ENCODE measurements at regions not wholly inside any gene's neighbourhood (a gene's known extent, or its start where the extent isn't known, plus 50 kb on each side); places are given as distances from the start of the nearest gene placed in this dataset.

DNA sequence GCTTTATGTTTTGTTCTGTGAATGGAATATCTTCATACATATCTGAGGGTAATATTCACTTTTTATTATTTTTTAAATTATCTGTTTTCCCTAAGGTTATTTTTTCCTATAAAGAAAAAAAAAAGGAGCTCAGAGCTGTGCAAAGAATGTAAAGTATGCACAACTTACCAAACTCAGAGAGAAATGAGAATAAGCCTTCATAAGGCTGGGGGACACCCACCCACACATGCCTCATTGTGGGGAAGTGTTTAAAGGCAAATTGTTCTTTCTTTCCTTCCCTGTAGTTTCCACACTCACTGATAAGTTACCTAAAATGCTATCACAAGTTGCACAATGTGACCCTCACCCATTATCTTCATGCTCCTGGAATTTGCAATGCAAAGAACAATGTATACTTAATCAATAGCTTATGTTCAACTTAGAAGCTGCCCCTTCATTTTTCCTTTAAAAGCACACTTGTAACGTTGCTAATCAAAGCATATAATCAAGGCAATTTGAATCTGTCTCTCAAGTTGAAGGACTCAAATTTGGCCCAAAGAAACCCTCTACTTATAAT, 108.1 kb downstream of the GNAT3 start:
- no peak for DNase-seq (ENCODE audit: low spot score)

DNA sequence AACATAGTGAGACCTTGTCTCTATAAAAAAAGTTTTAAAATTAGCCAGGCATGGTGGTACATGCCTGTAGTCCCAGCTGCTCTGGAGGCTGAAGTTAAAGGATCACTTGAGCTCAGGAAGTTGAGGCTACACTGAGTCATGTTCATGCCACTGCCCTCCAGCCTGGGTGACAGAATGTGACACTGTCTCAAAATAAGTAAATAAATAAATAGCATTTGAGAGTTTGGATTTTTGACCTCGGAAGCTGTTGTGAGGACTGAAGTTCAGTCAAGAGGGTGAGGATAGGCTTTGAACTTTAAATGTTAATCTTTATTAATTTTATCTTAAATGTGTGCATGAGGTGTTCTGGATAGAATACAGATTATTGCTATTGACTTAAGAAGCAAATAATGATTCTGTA, 110.2 kb downstream of the GNAT3 start:
- DNase-seq (ENCODE audit: low spot score): no peak

DNA sequence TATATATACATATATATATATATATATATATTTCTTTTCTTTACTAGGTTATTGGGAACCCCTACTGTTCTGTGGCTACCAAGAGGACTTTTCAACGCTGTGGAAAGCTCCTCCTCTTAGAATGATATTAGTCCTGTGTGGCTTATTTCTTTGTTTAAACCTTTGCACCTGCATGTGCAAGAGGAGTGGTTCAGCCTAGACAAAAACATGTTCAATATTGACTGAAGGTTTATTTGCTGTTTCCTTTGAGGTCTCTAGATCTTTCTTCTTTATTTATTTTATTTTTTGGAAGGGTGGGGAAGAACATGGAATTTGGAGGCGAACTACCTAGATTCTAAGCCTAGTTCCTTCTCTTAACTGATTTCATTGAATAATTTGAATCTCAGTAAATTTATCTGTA, 118.1 kb downstream of the GNAT3 start:
- no peak for DNase-seq (ENCODE audit: low spot score)

DNA sequence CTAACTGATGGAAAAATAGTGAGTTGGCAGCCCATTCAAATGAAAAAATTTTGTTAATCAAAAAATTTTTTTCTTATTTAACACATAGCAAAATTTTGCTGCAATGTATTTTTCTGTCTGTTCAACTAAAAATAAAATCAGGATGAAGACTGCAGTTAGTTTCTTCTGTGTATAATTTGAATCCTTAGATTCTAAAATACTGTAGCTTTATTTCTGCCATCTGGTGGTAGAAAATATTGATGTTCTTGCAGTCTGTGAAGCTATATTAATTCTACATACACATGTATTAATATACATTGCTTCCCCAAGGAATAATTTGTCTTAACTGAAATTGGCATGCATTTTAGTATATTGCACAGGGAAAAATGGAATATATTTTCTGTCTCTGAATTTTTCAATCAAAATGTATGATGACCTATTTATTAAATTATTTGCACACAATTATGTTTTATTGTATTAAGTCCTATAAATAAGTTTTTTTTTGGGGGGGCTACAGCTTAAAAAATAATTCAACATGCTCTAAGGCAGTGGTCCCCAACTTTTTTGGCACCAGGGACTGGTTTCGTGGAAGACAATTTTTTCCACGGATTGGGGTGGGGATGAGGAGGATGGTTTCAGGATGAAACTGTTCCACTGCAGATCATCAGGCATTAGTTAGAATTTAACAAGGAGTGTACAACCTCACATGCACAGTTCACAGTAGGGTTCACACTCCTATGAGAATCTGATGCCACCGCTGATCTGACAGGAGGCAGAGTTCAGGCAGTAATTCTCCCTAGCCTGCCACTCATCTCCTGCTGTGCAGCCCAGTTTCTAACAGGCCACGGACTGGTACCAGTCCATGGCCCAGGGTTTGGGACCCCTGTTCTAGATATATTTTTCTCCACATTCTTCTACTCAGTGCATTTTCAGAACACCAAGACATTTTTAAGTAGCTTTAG, 119.4 kb downstream of the GNAT3 start:
- DNase-seq (ENCODE audit: low spot score): no peak

DNA sequence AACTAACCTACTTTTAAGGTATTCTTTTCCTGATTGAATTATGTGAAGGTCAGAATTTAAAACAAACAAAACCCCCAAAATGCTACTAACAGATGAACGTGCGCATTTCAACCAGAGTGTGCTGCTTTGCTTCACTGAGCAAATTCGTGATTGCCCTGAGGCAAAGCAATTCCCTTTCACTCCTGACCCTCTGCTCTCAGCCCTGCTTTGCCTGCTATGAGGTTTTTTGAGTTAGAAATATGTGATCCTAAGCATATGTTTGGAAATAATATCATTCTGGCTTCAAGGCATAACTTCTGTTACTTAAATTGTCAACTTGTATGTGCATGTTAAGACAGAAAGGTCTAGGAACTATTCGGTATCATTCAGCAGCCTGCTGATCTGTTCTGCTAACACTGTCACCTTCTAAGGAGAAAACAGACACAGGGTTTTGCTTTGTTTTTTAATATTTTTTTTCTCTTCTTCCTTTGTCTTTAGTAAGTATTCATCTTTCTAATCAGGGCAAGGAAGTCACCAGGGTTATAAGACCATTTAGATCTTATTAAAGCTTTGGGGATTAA, 124.2 kb downstream of the GNAT3 start:
- no peak for DNase-seq (ENCODE audit: low spot score)

DNA sequence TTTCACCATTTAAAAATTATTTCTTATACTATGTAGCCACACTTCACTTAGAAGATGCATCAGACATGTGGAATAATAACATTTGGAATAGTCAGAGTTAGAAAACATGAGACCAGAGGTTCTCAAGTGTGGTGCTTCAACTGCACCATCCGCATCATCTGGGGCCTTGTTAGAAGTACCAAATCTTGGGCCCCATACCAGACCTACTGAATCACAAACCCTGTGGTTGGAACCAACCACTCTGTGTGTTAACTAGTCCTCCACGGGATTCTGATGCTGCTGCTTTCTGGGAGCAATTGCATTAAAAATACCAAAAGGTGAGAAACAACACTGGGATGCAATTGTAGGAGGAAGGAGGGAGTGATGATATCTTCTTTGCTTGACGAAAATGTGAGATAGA, 125.2 kb downstream of the GNAT3 start:
- DNase-seq (ENCODE audit: low spot score): no peak

DNA sequence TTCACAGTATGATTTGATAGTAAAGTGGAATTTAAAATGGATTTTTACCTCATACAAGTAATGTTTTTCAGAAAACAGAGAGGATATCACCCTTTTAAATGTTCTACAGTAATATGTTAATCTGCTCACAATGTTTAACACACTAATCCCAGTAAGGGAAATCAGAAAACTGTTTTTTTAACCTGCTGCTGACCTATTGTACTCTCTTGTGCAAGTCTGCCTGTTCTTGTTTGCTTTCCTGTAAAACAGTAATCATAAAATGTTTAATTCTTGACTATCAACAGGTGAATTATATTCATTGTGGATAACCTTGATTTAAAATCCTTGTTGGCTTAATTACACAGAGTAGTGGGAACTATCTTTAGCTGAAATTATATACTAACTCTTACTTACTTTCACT, 126.4 kb downstream of the GNAT3 start:
- no peak for DNase-seq (ENCODE audit: low spot score)

DNA sequence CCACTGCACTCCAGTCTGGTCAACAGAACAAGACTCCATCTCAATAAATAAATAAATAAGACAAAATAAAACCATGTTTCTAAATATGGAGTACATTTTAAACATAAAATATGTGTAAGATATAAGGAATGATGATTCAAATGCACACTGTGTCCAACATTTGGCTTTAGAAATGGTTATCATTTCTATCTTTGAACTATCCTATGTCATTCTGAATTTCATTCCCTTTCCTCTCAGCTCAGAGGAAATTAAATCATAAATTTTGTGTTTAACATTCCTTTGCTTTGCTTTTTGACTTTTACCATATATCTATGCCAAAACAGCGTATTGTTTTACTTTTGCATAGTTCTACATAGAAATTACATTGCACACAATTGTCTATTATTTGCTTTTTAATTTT, 130.9 kb downstream of the GNAT3 start:
- no peak for DNase-seq (ENCODE audit: low spot score)

DNA sequence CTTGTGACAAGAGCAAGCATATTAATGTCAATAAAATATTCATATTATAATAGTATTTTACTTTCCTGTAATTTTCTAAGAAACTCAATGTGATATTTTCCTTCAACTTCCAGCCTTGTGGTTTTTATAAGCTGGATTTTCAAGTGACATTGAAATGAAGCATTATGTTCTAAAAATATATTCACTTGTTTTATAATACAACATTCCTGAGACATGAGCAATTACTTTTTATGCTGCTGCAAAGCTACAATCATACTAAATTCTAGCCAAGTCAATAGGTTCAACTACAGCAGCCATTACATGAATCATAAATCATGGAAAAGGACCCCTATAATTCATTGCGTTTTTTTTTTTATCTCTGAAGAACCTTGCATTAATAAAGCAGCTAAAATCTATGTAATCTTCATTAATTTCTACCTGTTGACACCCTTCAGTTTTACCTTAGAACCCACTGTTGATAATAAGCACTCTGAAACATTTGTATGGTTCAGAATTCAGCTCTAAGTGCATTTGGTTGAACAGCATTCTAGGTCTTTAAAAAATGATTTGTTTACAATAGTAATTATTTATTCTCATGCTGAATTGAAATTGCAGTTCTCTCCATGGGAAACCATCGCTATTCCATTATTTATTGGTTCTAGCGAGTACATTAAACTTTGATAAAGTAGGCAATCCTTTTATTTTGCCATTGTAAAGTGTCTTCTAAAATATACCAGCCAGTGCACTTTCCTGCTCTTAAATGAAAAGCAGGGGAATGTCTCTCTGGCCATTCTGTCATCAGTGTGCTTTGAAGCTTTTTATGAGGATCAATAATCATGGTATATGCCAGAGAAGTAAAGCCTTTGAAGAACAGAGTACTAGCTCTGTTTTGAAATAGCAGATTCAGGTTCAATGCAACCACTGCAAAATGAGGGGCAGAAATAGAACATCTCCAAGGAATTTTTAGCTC, 132.6 kb downstream of the GNAT3 start:
- no peak for DNase-seq (ENCODE audit: low spot score)

DNA sequence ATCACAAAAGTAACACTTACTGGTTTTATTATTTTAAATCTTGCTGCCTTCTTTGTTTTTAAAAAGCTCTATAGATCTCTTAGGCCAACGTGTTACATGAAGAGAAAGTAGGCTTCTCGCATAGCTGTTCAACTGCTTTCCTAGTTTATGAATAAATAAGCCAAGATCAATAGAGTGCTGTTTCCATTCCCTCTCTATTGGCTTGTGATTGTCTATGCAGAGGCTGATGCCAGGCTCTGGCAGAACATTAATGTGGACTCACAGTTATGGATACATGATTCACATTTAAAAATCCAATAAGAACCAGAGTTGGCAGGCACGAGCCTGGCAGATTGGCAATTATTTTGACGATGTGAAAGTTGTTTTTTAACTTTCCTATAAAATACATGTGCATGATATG, 137.5 kb downstream of the GNAT3 start:
- DNase-seq (ENCODE audit: low spot score): no peak

DNA sequence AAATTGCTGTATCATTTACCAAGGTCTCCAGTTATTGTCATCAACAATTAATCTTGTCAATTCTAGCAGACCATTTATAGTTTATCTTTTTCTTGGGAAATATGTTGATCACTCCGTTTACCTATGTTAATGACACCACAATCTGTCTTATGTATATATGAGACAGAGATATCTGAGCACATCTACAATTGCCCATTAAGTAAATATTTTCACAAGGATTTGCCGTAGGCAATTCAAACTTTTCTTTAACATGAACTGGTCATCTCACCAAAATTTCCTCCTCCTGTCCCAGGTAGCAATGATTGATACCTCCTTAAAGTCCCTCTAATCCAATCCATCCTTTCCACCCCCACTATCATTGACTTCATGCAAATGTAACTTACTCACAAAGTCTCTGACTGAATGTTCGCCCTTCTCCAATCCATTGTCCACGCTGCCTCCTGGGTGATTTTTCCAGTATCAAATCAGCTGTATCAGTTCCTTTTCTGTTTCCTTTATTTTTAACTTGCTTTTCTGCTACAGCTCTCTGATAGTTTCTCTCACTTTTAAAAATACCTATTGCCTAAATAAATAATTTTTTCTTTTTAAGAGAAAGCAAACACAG, 138.3 kb downstream of the GNAT3 start:
- no peak for DNase-seq (ENCODE audit: low spot score)

DNA sequence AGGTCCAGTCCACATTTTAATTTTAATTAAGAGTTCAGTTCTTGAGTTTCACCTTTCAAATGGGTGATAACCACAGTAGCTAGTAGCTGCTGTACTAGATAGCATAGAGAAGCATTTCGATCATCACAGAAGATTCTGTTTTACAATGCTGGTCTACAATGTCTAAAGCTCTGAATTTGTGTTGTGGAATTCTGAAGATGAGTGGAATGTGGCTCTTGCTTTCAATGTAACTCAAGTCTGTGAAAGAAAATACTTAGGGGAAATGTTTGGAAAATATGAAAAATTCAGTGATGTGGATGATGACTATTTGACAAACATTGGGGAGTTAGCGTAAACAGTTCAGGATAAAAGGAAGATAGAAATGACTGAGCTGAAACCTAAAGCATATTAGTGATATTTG, 139.4 kb downstream of the GNAT3 start:
- no peak for DNase-seq (ENCODE audit: low spot score)

DNA sequence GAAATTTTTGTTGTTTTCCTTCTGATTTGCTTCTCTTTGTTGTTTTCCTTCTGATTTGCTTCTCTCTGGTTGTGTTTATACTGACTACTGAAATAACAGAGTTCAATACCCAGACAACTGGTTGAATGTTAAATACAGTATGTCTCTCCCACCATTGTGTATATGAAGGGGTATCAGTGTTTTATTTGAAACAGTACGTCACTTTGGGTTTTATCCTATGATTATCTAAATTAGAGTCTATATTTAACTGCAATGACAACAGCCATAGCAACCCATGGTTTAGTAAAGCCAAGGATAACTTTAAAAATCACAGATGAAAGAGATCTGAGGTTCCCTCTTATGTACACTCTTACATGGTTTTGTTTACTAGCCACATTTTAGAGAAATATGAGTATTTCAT, 141.3 kb downstream of the GNAT3 start:
- DNase-seq (ENCODE audit: low spot score): no peak

DNA sequence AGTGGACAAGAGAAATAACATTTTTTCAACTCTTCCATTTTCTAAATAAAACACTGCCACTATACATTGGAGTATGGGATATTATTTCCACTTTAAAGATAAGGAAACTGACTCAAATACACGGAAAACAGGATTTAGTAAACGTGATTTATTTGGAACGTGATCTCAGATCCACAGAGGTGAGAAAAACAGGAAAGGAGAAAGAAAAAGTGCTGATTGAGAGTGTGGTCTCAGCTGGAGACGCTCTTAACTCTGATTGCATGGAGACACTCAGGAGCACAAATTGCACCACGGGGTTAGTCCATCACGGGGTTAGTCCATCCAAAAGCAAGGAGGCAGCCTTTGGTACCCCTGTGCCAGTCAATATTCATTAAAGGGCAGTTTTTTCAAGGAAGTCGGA, 142.5 kb downstream of the GNAT3 start:
- no peak for DNase-seq (ENCODE audit: low spot score)

DNA sequence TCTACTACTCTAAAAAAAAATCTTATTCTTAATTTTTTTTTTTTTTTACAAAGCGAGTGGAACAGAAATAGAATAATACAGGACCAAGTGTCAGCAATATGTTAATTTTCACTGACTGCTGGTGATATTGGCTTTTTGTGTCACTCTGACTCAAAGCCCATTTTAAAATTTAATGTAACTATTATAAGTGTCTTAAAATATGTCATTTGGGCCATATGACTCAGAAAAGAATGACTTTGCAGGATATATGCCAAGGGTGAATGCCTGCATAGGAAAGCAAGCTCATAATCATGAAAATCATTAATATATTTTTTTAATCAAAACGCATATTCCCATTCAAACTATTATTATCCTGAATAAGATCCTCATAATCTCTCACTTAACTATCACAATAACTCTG, 149.2 kb downstream of the GNAT3 start:
- DNase-seq (ENCODE audit: low spot score): no peak

DNA sequence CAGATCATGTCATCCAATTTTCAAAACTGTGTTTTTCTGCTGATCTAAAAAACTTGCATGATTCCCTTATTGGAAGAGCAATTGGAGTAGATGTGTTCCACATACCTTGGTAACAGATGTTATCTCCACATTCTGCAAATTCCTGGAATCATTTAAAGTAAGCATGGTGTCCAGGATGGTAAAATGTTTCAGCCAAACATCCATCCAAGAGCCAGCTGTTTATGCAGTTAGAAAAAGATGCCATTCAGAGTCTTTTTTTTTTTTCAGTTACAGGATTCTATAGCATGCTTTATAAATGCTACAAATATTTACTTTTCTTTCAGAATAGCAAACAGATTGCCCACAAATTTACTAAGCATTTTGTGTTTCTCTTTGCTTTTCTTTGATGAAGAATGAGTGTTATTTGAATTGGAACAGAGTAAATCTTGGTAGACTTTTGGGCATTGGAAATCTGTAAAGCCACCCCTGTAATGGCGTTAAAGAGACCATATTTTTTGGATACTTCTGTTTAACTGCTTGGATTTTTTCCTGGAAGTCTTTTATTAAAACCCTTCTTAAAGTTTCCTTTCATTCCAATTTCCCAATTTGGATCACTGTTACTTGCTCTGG, 149.8 kb downstream of the GNAT3 start:
- DNase-seq (ENCODE audit: low spot score): no peak

DNA sequence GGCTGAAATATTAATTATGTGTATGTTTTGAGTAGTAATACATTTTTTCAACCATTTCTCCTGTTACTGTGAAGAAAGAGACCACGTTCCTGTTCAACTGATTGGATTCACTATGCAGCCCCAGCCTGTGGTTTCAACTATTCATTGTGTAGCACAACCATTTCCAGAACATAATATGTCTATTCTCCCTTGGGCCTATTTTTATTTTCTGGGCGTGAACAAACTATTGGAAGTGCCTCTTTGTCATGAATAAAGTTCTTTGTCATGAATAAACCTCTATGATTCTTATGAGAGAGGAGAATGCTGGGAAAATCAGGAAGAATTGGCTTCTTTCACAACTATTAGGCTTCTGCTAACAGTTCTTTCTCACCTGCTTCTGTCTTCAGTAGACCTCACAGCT, 152.4 kb downstream of the GNAT3 start:
- DNase-seq (ENCODE audit: low spot score): no peak

DNA sequence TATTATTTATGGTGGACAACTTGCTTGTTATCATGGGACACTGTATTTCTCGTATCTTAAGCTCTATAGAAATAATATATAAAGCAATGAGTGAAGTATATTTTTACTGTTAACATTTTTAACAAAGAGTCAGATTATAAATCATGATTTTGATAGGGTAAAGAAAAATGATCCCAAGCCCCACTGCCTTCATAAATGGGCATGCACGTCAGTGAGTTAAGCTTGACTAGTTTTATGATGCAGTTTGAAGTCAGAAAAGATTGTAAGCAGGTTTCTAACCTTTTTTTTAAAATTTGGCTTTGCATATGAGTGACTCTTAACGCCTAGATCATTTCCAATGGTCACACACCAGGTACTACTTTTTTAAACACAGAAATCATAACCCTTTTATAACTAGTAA, 152.8 kb downstream of the GNAT3 start:
- DNase-seq (ENCODE audit: low spot score): no peak

DNA sequence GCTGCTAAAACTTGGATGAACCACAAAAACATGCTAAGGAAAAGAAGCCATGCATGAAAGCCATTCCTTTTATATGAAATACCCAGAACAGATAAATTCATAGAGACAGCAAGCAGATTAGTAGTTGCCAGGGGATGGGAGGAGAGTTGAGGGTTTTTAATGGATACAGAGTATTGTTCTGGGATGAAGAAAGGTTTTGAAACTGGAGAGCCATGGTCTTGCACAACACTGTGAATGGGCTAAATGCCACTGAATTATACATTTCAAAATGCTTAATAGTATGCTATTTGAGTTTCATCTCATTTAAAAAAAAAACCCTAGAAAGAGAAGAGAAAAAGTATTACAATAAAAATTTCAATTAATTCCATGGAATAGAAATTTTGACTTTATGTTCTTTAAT, 154.3 kb downstream of the GNAT3 start:
- DNase-seq (ENCODE audit: low spot score): no peak

DNA sequence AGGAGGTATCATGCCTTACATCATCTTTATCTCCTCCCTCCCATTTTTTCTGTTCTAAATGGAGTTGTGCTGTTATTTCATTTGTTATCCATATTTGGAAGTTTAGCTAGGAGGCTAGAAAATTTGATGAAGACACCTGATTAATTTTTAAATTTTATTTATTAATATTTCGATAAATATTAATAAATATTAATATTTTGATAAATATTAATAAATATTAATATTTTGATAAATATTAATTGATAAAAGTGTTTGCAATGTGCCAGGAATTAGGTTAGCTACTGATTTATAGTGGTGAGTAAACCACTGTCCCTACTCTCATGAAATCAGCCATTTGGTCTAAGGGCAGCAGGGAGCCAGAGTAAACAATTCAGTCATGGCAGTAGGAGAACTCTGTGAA, 161.4 kb downstream of the GNAT3 start:
- no peak for DNase-seq (ENCODE audit: low spot score)

DNA sequence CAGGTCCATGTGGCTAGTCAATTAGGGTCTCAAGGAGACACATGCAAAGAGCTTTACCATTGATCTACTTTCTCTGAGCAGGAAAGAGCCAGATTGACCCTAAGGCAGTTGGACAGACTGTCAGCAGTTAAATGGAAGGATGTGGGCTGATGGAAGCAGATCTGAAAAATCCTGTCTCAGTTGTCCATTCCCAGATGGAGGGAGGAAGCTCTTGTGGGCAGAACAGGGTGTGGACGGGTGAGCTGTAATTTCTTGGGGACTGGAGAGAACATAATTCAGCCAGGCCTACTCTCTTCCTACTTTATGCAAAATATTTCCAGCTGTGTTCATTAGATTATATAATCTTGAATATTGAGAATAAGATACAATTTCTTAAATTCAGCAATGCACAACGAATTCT, 163.6 kb downstream of the GNAT3 start:
- no peak for DNase-seq (ENCODE audit: low spot score)

DNA sequence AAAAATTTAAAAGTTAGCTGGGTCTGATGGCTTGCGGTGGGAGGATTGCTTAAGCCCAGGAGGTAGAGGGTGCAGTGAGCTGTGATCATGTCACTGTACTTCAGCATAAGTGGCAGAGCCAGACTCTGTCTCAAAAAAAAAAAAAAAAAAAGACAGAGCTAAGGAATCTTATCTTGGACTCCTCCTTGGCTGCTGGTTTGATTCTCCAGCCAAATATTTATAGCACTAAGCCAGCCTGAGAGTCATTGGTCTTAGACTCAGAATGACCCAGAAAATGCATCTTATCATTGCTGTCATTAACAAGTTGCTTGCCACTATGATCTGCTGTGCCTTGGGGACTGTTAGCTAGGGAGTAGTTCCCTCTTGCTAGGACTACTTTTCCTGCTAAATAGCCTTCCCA, 164.7 kb downstream of the GNAT3 start:
- DNase-seq (ENCODE audit: low spot score): no peak
